Neural progenitor cell (in vitro differentiated cells): ENCODE measurements at regions not wholly inside any gene's neighbourhood (a gene's known extent, or its start where the extent isn't known, plus 50 kb on each side); places are given as distances from the start of the nearest gene placed in this dataset.

Experiments used
- DNase-seq: peaks from one replicate; pipeline ENCODE4 v3.0.0-alpha.2; 2016; ENCODE audit warnings: low spot score
- H2AFZ ChIP-seq: fragments of 200-600 bp; sonication (generic); replicated peaks from 2 replicates; pipeline ENCODE4 v1.6.1; 2016; ENCODE audit warnings: antibody characterized with exemption
- H3F3A ChIP-seq: fragments of 200-600 bp; sonication (generic); 2 replicates; pipeline ENCODE4 v1.6.1; 2016; ENCODE audit warnings: antibody characterized with exemption, low read depth
- H3K27ac ChIP-seq: fragments of 200-600 bp; sonication (generic); 2 replicates; pipeline ENCODE4 v1.5.1; 2016; ENCODE audit warnings: mild to moderate bottlenecking
- H3K27me3 ChIP-seq: fragments of 200-600 bp; sonication (generic); 2 replicates; pipeline ENCODE4 v1.6.1; 2016; ENCODE audit warnings: mild to moderate bottlenecking, moderate library complexity
- H3K36me3 ChIP-seq: fragments of 200-600 bp; sonication (generic); 2 replicates; pipeline ENCODE4 v1.5.1; 2016
- H3K4me1 ChIP-seq: fragments of 200-600 bp; sonication (generic); 2 replicates; pipeline ENCODE4 v1.6.1; 2016; ENCODE audit warnings: mixed run types
- H3K4me2 ChIP-seq: fragments of 200-600 bp; sonication (generic); 2 replicates; pipeline ENCODE4 v1.6.1; 2016
- H3K4me3 ChIP-seq: fragments of 200-600 bp; sonication (generic); 2 replicates; pipeline ENCODE4 v1.5.1; 2016
- H3K79me2 ChIP-seq: fragments of 200-600 bp; sonication (generic); 2 replicates; pipeline ENCODE4 v1.6.1; 2016; ENCODE audit warnings: low read depth
- H3K9ac ChIP-seq: fragments of 200-600 bp; sonication (generic); 2 replicates; pipeline ENCODE4 v1.6.1; 2016
- H3K9me3 ChIP-seq: fragments of 200-600 bp; sonication (generic); 2 replicates; pipeline ENCODE4 v1.5.1; 2016; ENCODE audit warnings: low read depth
- H4K20me1 ChIP-seq: fragments of 200-600 bp; sonication (generic); 2 replicates; pipeline ENCODE4 v1.6.1; 2016; ENCODE audit warnings: low read depth
- H3K27ac Mint-ChIP-seq: 3 replicates; pipeline ENCODE4 v1.8.0; 2021; ENCODE audit warnings: mixed read lengths
- H3K27me3 Mint-ChIP-seq: 2 replicates; pipeline ENCODE4 v1.8.0; 2022; ENCODE audit warnings: low read depth, mild to moderate bottlenecking, inconsistent platforms, moderate library complexity, mixed read lengths; ENCODE audit not compliant: insufficient read depth
- H3K36me3 Mint-ChIP-seq: 3 replicates; pipeline ENCODE4 v1.8.0; 2021; ENCODE audit warnings: mixed read lengths
- H3K4me1 Mint-ChIP-seq: 3 replicates; pipeline ENCODE4 v1.8.0; 2021; ENCODE audit warnings: mixed read lengths
- H3K4me3 Mint-ChIP-seq: 3 replicates; pipeline ENCODE4 v1.8.0; 2021; ENCODE audit warnings: mild to moderate bottlenecking, moderate library complexity, mixed read lengths
- H3K9me3 Mint-ChIP-seq: 3 replicates; pipeline ENCODE4 v1.8.0; 2020; ENCODE audit warnings: mixed read lengths
- EZH2 ChIP-seq: fragments of 200-600 bp; sonication (generic); IDR thresholded peaks from 2 replicates; pipeline ENCODE4 v1.6.1; 2017; ENCODE audit warnings: antibody characterized with exemption, mild to moderate bottlenecking, moderate library complexity
- EZH2phosphoT487 ChIP-seq: fragments of 200-600 bp; sonication (generic); IDR thresholded peaks from 2 replicates; pipeline ENCODE4 v1.6.1; 2017; ENCODE audit warnings: antibody characterized with exemption
- TF ChIP-seq, protein P1 (sequence below): fragments of 200-600 bp; sonication (generic); IDR thresholded peaks from 2 replicates; pipeline ENCODE4 v1.5.1; 2017; ENCODE audit warnings: antibody characterized with exemption, mild to moderate bottlenecking

DNA sequence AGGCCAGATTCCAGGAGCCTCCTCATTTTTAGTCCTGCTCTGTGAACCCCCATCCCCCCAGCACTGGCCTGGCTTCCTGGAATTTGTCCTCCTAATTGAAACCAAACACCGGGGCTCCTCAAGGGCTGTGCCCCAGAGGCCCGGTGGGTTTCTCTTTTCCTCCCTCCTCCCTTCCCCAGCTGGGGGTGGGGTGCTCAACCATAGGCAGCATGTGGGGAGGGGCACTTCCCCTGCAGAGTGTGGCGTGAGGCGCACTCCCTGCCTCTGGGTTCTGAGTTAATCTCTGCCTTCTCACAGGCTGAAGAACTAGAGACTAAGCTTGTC lies 67.5 kb upstream of the ACOT11 start:
- no peak overlapping the region for H3K4me3 ChIP-seq
- peak; percentile 52 for DNase-seq
- H3K27ac ChIP-seq = no peak overlapping the region
- TF ChIP-seq EZH2 (no peak), EZH2phosphoT487 (no peak)
- TF ChIP-seq, protein P1, sequence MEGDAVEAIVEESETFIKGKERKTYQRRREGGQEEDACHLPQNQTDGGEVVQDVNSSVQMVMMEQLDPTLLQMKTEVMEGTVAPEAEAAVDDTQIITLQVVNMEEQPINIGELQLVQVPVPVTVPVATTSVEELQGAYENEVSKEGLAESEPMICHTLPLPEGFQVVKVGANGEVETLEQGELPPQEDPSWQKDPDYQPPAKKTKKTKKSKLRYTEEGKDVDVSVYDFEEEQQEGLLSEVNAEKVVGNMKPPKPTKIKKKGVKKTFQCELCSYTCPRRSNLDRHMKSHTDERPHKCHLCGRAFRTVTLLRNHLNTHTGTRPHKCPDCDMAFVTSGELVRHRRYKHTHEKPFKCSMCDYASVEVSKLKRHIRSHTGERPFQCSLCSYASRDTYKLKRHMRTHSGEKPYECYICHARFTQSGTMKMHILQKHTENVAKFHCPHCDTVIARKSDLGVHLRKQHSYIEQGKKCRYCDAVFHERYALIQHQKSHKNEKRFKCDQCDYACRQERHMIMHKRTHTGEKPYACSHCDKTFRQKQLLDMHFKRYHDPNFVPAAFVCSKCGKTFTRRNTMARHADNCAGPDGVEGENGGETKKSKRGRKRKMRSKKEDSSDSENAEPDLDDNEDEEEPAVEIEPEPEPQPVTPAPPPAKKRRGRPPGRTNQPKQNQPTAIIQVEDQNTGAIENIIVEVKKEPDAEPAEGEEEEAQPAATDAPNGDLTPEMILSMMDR = no peak
- Mint-ChIP-seq H3K9me3 (peaks cover 4% of the 10 kb centered on the region), H3K4me1 (peaks cover 73% of the 10 kb centered on the region), H3K4me3 (no peak overlapping the region), H3K27ac (peak overlapping the region; percentile 90), H3K36me3 (no peaks in the 10 kb centered on the region), H3K27me3 (peaks cover 13% of the 10 kb centered on the region)
- H3K27me3 ChIP-seq = no peaks in the 10 kb centered on the region
- H3K36me3 ChIP-seq = no peaks in the 10 kb centered on the region
- peak overlapping the region; percentile 11 for H3K4me2 ChIP-seq
- H3K4me1 ChIP-seq = peaks cover 38% of the 10 kb centered on the region
- H3K79me2 ChIP-seq = no peaks in the 10 kb centered on the region
- no peaks in the 10 kb centered on the region for H3K9me3 ChIP-seq
- no peak overlapping the region for H3K9ac ChIP-seq
- H3F3A ChIP-seq = peaks cover 19% of the 10 kb centered on the region
- no peak overlapping the region for H2AFZ ChIP-seq
- no peaks in the 10 kb centered on the region for H4K20me1 ChIP-seq

DNA sequence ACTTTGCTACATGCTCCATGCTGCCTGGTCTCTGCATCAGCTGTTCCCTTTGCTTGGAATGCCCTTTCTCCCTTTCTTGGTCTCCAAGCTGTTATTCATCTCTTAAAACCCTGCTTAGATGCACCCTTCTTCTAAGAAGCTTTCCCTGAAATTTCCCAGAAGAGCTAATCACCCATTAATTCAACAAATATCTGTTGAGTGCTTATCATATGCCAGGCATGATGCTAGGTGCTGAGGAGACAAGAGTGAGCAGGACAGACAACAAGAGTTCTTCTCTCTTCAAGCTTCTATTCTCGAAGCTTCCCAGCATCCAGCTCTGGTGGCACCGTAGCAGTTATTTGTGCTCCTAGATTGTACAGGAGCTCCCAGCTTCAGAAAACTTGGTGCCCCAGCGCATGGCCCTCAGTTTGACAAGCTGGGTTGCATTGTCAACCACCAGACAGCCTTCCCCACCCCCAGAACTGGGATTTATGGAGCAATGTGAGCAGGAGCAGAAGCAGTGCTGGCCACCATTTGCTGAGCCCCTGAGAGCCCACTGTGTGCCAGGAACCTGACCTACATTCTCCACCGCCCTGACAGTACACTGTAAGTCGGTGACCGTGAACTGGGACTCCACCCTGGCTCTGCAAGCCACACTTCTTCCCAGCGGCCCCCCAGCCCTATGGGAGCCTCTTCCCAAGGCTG lies 68.0 kb upstream of the ACOT11 start:
- no peak for DNase-seq
- peak overlapping the region; percentile 90 for H3K27ac Mint-ChIP-seq
- Histone ChIP-seq H3F3A (peaks cover 24% of the 10 kb centered on the region), H3K4me1 (peaks cover 44% of the 10 kb centered on the region), H3K36me3 (no peaks in the 10 kb centered on the region), H3K4me2 (peak overlapping the region; percentile 11), H3K9me3 (no peaks in the 10 kb centered on the region), H3K79me2 (no peaks in the 10 kb centered on the region), H3K4me3 (no peak overlapping the region), H3K9ac (no peak overlapping the region), H3K27ac (no peak overlapping the region), H2AFZ (no peak overlapping the region), H3K27me3 (no peaks in the 10 kb centered on the region), H4K20me1 (no peaks in the 10 kb centered on the region)
- peaks cover 4% of the 10 kb centered on the region for H3K9me3 Mint-ChIP-seq
- H3K4me3 Mint-ChIP-seq = peak overlapping the region; percentile 56
- peaks cover 13% of the 10 kb centered on the region for H3K27me3 Mint-ChIP-seq
- no peaks in the 10 kb centered on the region for H3K36me3 Mint-ChIP-seq
- peaks cover 73% of the 10 kb centered on the region for H3K4me1 Mint-ChIP-seq
- TF ChIP-seq, protein P1 = no peak
- TF ChIP-seq EZH2 (no peak), EZH2phosphoT487 (no peak)

GRCh38 chr1:54479251-54479650 lies 68.8 kb upstream of the ACOT11 start:
- no peak overlapping the region for H3K9ac ChIP-seq
- Mint-ChIP-seq H3K36me3 (no peaks in the 10 kb centered on the region), H3K27me3 (peaks cover 13% of the 10 kb centered on the region), H3K4me3 (no peak overlapping the region), H3K4me1 (peaks cover 72% of the 10 kb centered on the region), H3K27ac (peak overlapping the region; percentile 42), H3K9me3 (peaks cover 4% of the 10 kb centered on the region)
- no peak overlapping the region for H3K4me2 ChIP-seq
- peaks cover 32% of the 10 kb centered on the region for H3F3A ChIP-seq
- no peak overlapping the region for H3K4me3 ChIP-seq
- no peaks in the 10 kb centered on the region for H4K20me1 ChIP-seq
- no peak overlapping the region for H3K27ac ChIP-seq
- H2AFZ ChIP-seq = no peak overlapping the region
- peaks cover 49% of the 10 kb centered on the region for H3K4me1 ChIP-seq
- TF ChIP-seq EZH2phosphoT487 (no peak), EZH2 (no peak)
- TF ChIP-seq, protein P1 = no peak
- H3K36me3 ChIP-seq = no peaks in the 10 kb centered on the region
- H3K27me3 ChIP-seq = peaks cover 4% of the 10 kb centered on the region
- no peaks in the 10 kb centered on the region for H3K9me3 ChIP-seq
- no peak for DNase-seq
- no peaks in the 10 kb centered on the region for H3K79me2 ChIP-seq
